ENCODE measurements at regions not wholly inside any gene's neighbourhood (a gene's known extent, or its start where the extent isn't known, plus 50 kb on each side); places are given as distances from the start of the nearest gene placed in this dataset.
A peak's percentile ranks its signal among the peaks of the same experiment; 100 is the strongest.

GRCh38 chr1:91584309-91584708 lies 83.7 kb downstream of the CDC7 start:
- Mint-ChIP-seq H3K9me3 (no peaks in the 10 kb centered on the region), H3K27me3 (ENCODE audit: low read depth) (peaks cover 5% of the 10 kb centered on the region), H3K36me3 (ENCODE audit: low read depth) (no peaks in the 10 kb centered on the region), H3K4me1 (peaks cover 25% of the 10 kb centered on the region), H3K4me3 (no peak overlapping the region), H3K27ac (peak overlapping the region; percentile 30 to 95 (median 94))
- no peak for TF ChIP-seq CTCF (IDR thresholded peaks at IDR 0.05; ENCODE audit: unreplicated experiment in 3 of 3)

GRCh38 chr1:91584878-91585277 lies 84.2 kb downstream of the CDC7 start:
- Mint-ChIP-seq H3K9me3 (no peaks in the 10 kb centered on the region), H3K4me3 (no peak overlapping the region), H3K27me3 (ENCODE audit: low read depth) (peaks cover 5% of the 10 kb centered on the region), H3K27ac (peak overlapping the region; percentile 30 to 95 (median 94)), H3K4me1 (peaks cover 30% of the 10 kb centered on the region), H3K36me3 (ENCODE audit: low read depth) (no peaks in the 10 kb centered on the region)
- no peak for TF ChIP-seq CTCF (IDR thresholded peaks at IDR 0.05; ENCODE audit: unreplicated experiment in 3 of 3)

GRCh38 chr1:91585502-91585901 lies 84.9 kb downstream of the CDC7 start:
- peaks cover 5% of the 10 kb centered on the region for H3K27me3 Mint-ChIP-seq (ENCODE audit: low read depth)
- no peak for TF ChIP-seq CTCF (IDR thresholded peaks at IDR 0.05; ENCODE audit: unreplicated experiment in 3 of 3)
- peaks cover 25% of the 10 kb centered on the region for H3K4me1 Mint-ChIP-seq
- H3K9me3 Mint-ChIP-seq = no peaks in the 10 kb centered on the region
- H3K27ac Mint-ChIP-seq = peak overlapping the region; percentile 30 to 95 (median 94)
- no peak overlapping the region for H3K4me3 Mint-ChIP-seq
- no peaks in the 10 kb centered on the region for H3K36me3 Mint-ChIP-seq (ENCODE audit: low read depth)

GRCh38 chr1:91585982-91586381 lies 85.3 kb downstream of the CDC7 start:
- H3K27me3 Mint-ChIP-seq (ENCODE audit: low read depth) = peaks cover 5% of the 10 kb centered on the region
- H3K4me1 Mint-ChIP-seq = peaks cover 28% of the 10 kb centered on the region
- H3K4me3 Mint-ChIP-seq = peak overlapping the region in 1 of 3 experiments; percentile 4
- no peak for TF ChIP-seq CTCF (IDR thresholded peaks at IDR 0.05; ENCODE audit: unreplicated experiment in 3 of 3)
- H3K9me3 Mint-ChIP-seq = no peaks in the 10 kb centered on the region
- H3K27ac Mint-ChIP-seq = peak overlapping the region; percentile 30 to 95 (median 94)
- H3K36me3 Mint-ChIP-seq (ENCODE audit: low read depth) = no peaks in the 10 kb centered on the region

GRCh38 chr1:91589437-91589836 lies 88.8 kb downstream of the CDC7 start:
- Mint-ChIP-seq H3K9me3 (no peaks in the 10 kb centered on the region), H3K27ac (peak overlapping the region; percentile 42 to 95 (median 74)), H3K27me3 (ENCODE audit: low read depth) (peaks cover 7% of the 10 kb centered on the region), H3K36me3 (ENCODE audit: low read depth) (no peaks in the 10 kb centered on the region), H3K4me3 (no peak overlapping the region), H3K4me1 (peaks cover 25% of the 10 kb centered on the region)
- TF ChIP-seq CTCF (IDR thresholded peaks at IDR 0.05; ENCODE audit: unreplicated experiment in 3 of 3) = peak in 2 of 3 experiments; percentile 15 to 18

- Mint-ChIP-seq H3K4me1 (peaks cover 25% of the 10 kb centered on the region), H3K4me3 (peak overlapping the region in 2 of 3 experiments; percentile 47 to 56), H3K36me3 (ENCODE audit: low read depth) (no peaks in the 10 kb centered on the region), H3K27me3 (ENCODE audit: low read depth) (peaks cover 12% of the 10 kb centered on the region), H3K27ac (peak overlapping the region; percentile 66 to 95 (median 87)), H3K9me3 (no peaks in the 10 kb centered on the region)
- TF ChIP-seq CTCF (IDR thresholded peaks at IDR 0.05; ENCODE audit: unreplicated experiment in 3 of 3) = no peak
These were observed 90.7 kb downstream of the CDC7 start for GRCh38 chr1:91591175-91591974.

Data from nephron (organoid).